Uterus (tissue), 2 donors: ENCODE measurements at regions not wholly inside any gene's neighbourhood (a gene's known extent, or its start where the extent isn't known, plus 50 kb on each side); places are given as distances from the start of the nearest gene placed in this dataset.

Experiments used
- CTCF ChIP-seq, 4 experiments: fragments of 200-600 bp in 2 of 4; fragments of 450-650 bp in 2 of 4; sonication (generic) in 2 of 4; IDR thresholded peaks; one replicate each; pipeline ENCODE4 v1.5.1; 2016 to 2019; ENCODE audit warnings: antibody characterized with exemption in 4 of 4, mild to moderate bottlenecking in 2 of 4, moderate library complexity in 1 of 4
- POLR2A ChIP-seq, 2 donors: fragments of 450-650 bp; IDR thresholded peaks; one replicate each; pipeline ENCODE4 v1.6.1; 2016; ENCODE audit warnings: antibody characterized with exemption in 2 of 2, mild to moderate bottlenecking in 1 of 2, moderate library complexity in 1 of 2

DNA sequence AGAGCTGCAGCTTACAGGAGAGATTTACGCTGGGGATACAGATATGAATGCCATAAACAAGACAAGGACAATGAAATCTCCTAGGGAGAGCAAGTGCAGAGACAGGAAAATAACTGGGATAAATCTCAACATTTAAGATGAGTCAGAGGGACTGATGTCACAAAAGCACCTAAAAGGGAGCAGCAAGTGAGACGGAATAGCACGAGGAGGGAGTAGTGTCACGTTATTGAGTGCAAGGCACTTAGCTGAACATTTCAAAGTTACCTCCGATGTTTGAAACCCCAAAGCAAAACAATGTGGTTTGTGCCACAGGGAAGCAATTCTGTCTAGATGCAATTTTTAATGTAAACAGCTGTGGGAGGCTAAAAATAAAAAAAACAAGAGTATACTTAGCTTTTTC lies 1131.7 kb upstream of the EYS start:
- no peak for TF ChIP-seq CTCF (IDR thresholded peaks at IDR 0.05)
- no peak for TF ChIP-seq POLR2A (IDR thresholded peaks at IDR 0.05)
